Activated naive CD8-positive, alpha-beta T cell (primary cell): ENCODE measurements at regions not wholly inside any gene's neighbourhood (a gene's known extent, or its start where the extent isn't known, plus 50 kb on each side); places are given as distances from the start of the nearest gene placed in this dataset.

Experiments used
- H3K27ac Mint-ChIP-seq: one replicate; pipeline ENCODE4 v1.8.0; 2021; ENCODE audit warnings: mixed read lengths
- H3K27me3 Mint-ChIP-seq: one replicate; pipeline ENCODE4 v1.8.0; 2021; ENCODE audit warnings: mixed read lengths
- H3K36me3 Mint-ChIP-seq: one replicate; pipeline ENCODE4 v1.8.0; 2021; ENCODE audit warnings: mixed read lengths
- H3K4me1 Mint-ChIP-seq: one replicate; pipeline ENCODE4 v1.8.0; 2021; ENCODE audit warnings: low read depth, mixed read lengths
- H3K4me3 Mint-ChIP-seq: one replicate; pipeline ENCODE4 v1.8.0; 2021; ENCODE audit warnings: mild to moderate bottlenecking, mixed read lengths
- H3K9me3 Mint-ChIP-seq: one replicate; pipeline ENCODE4 v1.8.0; 2021; ENCODE audit warnings: low read depth, mixed read lengths

DNA sequence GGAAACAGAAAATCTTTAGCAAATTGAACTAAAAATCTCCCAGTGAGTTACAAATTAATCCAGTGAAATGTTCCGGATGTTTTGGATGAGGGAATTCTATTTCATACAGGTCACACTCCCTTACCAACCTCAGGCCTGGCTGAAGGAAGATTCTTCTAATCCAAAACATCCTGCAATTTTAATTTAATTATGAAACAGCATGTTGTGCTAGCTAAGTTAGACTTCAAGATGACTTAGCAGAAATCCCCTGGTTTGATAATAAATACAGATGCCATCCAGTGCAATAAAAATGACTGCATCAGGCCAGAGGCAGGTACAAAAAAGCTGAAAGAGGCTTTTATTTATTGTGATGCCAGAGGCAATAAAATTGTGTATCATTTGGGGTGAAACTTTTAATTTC lies 96.7 kb upstream of the CLDN10 start:
- Mint-ChIP-seq H3K9me3 (peaks cover 13% of the 10 kb centered on the region), H3K4me1 (peaks cover 19% of the 10 kb centered on the region), H3K36me3 (no peaks in the 10 kb centered on the region), H3K27me3 (peaks cover 1% of the 10 kb centered on the region), H3K27ac (no peak overlapping the region), H3K4me3 (no peak overlapping the region)

DNA sequence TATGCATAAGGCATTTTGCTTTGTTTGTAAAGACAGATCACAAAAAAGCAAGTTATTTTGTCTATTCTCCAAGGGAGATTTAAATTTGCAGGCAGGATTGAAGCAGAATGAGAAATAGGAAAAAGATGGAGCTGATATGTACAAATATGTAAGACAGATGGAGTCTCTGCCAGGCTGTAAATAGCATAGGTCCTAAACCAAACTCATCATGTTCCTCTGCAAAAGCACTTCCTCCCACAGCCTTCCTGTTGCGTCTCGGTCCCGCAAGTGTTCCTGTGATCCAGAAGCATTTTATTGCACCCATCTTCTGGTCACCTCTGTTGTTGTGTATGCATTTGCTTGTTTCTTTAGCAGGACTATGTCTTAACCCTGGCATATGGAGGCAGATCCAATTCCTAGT lies 95.7 kb upstream of the CLDN10 start:
- H3K4me3 Mint-ChIP-seq = peak overlapping the region; percentile 70
- peaks cover 19% of the 10 kb centered on the region for H3K4me1 Mint-ChIP-seq
- H3K36me3 Mint-ChIP-seq = no peaks in the 10 kb centered on the region
- peaks cover 13% of the 10 kb centered on the region for H3K9me3 Mint-ChIP-seq
- peaks cover 1% of the 10 kb centered on the region for H3K27me3 Mint-ChIP-seq
- no peak overlapping the region for H3K27ac Mint-ChIP-seq

DNA sequence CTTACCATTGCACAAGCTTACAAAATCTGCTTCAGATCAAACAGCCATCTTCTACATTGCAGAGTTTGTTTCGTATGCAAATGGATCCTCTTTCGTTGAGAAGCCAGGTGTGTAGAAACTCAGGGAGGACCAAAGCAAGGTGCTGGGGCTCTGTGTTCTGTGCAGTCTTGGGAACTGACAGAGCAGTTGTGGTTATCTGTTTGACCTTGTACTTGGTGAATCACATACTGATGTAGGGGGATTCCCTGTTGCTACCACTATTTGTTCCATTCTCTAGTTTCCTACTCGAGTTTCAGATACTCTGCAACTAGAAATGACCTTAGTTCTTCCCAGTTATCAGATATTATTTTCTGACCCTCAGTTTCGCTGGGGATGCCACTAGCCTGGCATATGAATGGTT lies 95.2 kb upstream of the CLDN10 start:
- Mint-ChIP-seq H3K36me3 (no peaks in the 10 kb centered on the region), H3K4me1 (peaks cover 19% of the 10 kb centered on the region), H3K27me3 (no peaks in the 10 kb centered on the region), H3K27ac (no peak overlapping the region), H3K9me3 (peaks cover 13% of the 10 kb centered on the region), H3K4me3 (peak overlapping the region; percentile 70)

DNA sequence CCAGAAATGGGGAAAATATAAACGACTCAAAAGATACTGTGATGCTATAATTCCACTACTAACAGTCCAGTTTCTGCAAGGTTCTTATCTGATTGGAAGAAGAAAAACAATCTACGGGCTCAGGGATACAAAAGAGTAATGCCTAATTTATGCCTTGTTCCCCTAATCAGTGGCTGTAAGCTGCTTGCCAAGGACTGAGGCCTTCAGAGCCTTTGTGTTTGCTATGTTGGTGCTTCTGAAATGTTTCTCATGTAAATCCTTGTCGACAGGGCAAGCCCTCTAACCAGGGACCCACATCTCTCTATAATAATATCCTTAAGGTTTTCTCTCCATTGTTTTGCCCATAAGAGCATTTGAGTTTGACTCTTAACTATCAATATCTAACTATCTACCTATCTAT lies 89.7 kb upstream of the CLDN10 start:
- no peak overlapping the region for H3K27ac Mint-ChIP-seq

DNA sequence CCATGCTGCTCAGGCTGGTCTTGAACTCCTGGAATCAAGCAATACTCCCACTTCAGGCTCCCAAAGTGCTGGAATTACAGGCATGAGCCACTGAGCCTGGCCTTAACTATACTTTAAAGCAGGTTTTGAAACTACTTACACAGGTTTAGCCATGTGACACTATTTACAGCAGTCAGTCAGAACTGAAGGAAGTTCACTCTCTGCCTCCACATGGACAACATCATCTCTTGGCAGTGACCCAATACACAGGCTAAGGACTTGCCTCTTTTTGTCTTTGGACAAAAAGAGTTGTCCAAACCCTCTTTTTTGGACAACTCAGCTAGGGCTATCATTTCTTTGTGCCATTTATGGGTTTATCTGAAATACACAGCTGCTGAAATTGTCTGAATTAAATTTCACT lies 89.0 kb upstream of the CLDN10 start:
- H3K36me3 Mint-ChIP-seq = no peaks in the 10 kb centered on the region
- peaks cover 13% of the 10 kb centered on the region for H3K9me3 Mint-ChIP-seq
- no peak overlapping the region for H3K4me3 Mint-ChIP-seq
- H3K27me3 Mint-ChIP-seq = no peaks in the 10 kb centered on the region
- no peaks in the 10 kb centered on the region for H3K4me1 Mint-ChIP-seq
- no peak overlapping the region for H3K27ac Mint-ChIP-seq

More for the DNA sequence above, 89.7 kb upstream of the CLDN10 start:
- Mint-ChIP-seq H3K4me1 (peaks cover 2% of the 10 kb centered on the region), H3K27me3 (no peaks in the 10 kb centered on the region), H3K36me3 (no peaks in the 10 kb centered on the region), H3K4me3 (no peak overlapping the region), H3K9me3 (peaks cover 13% of the 10 kb centered on the region)

DNA sequence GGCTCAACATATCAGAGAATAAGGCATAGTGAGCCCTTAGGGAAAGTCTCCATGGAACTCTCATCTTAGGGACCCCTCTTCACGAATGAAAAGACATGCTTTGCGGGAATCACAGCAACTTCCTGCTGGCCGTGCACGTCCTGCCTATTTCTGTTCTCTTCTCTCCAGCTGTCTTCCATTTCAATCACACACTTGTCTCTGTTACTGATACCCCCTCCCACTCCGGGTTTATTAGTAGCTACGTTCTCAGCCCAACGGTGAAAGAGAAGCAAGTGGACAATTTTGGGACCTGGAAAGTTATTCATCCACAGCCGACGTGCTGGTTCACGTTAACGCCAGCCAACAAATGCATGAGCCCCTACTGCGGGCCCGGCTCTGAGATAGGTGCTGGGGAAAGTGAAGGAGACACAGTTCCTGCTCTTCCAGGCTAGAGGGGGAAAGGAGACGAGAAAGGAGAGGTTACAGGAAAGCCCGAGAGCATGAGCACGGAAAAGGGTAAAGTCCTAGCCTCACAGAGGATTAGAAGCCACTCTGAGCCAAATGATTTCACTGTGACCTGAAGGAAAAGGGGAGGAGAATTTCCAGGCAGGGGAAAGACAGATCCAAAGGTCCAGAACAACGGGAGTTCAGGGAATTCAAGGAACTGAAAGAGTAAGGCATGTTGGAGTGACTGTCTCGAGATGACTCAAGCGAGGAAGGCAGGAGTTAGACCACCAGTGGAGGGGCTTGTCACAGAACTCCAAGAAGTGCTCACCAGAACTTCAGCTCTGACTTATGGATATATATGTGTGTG lies 81.8 kb upstream of the CLDN10 start:
- Mint-ChIP-seq H3K4me1 (no peaks in the 10 kb centered on the region), H3K36me3 (no peaks in the 10 kb centered on the region), H3K9me3 (no peaks in the 10 kb centered on the region), H3K27me3 (no peaks in the 10 kb centered on the region), H3K27ac (no peak overlapping the region), H3K4me3 (no peak overlapping the region)

DNA sequence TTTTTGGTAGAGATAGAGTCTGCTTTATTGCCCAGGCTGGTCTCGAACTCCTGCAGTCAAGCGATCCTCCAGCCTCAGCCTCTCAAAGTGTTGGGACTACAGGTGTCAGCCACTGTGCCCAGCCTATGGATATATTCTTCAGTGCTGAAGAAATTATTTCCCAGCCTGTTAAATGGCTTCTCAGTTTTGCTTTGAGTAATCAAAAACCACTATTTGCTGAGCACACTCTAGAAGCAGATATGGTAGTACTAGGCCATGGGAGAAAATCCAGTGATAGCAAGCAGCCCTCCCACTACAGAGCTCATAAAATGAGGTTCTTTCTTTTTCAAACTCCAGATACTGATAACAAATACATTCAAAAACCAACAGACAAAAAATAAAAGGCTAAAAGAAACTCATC lies 80.6 kb upstream of the CLDN10 start:
- no peaks in the 10 kb centered on the region for H3K4me1 Mint-ChIP-seq
- H3K27me3 Mint-ChIP-seq = no peaks in the 10 kb centered on the region
- no peak overlapping the region for H3K27ac Mint-ChIP-seq
- H3K4me3 Mint-ChIP-seq = no peak overlapping the region
- H3K36me3 Mint-ChIP-seq = no peaks in the 10 kb centered on the region
- no peaks in the 10 kb centered on the region for H3K9me3 Mint-ChIP-seq

DNA sequence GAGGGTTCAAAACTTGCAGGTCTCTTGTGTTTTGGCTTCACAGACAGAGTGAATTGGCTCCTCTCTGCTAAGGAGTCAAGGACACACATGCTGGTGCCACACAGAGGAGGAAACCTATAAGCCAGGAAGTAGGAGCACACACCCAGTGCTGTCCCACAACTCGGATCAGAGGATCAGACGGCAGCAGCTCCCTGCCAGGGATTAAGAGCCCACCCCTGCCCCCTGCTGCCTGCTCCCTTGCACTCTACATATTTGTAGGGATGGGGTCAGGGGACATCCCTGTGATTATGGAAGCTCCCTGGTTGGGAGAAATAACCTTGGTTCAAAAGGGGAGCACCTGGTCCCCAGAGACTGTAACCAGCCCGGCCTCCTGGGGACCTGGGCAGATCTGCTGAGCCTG lies 77.5 kb upstream of the CLDN10 start:
- Mint-ChIP-seq H3K9me3 (no peaks in the 10 kb centered on the region), H3K4me3 (no peak overlapping the region), H3K27me3 (no peaks in the 10 kb centered on the region), H3K27ac (no peak overlapping the region), H3K4me1 (peaks cover 2% of the 10 kb centered on the region), H3K36me3 (no peaks in the 10 kb centered on the region)

DNA sequence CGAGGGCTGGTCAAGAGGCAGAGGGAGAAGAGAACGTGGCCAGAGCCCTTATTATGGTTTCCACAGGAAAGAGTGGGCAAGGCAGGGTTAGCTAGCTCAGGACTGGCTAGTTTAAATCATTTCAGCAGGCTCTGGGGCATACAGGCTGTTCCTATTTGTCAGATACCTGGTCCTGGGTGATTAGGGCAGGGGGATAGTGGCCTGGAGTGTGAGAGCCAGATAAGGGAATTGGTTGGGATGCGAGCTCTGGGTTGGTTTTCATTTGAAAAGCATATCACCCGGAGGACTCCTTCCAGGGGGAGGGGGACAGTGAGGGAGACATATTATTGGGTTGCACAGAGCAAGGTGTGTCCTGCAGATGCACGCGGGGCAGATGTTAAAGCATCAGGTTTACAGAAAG lies 75.3 kb upstream of the CLDN10 start:
- Mint-ChIP-seq H3K27ac (no peak overlapping the region), H3K36me3 (no peaks in the 10 kb centered on the region), H3K4me3 (no peak overlapping the region), H3K4me1 (peaks cover 5% of the 10 kb centered on the region), H3K27me3 (no peaks in the 10 kb centered on the region), H3K9me3 (no peaks in the 10 kb centered on the region)

DNA sequence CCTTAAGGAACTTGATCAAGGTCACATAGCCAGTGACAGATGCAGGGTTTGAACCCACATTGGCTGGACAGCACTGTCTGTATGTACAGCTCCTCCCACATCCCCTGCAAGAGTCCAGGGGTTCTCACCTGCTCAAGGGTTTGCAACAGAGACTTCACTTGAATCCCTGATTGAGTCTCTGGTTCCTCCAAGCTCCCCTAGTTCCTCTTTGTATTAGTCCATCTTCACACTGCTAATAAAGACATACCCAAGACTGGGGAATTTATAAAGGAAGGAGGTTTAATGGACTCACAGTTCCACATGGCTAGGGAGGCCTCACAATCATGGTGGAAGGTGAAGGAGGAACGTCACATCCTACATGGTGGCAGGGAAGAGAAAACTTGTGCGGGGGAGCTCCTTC lies 72.8 kb upstream of the CLDN10 start:
- Mint-ChIP-seq H3K9me3 (no peaks in the 10 kb centered on the region), H3K4me1 (peaks cover 5% of the 10 kb centered on the region), H3K36me3 (no peaks in the 10 kb centered on the region), H3K27ac (no peak overlapping the region), H3K27me3 (no peaks in the 10 kb centered on the region), H3K4me3 (no peak overlapping the region)

DNA sequence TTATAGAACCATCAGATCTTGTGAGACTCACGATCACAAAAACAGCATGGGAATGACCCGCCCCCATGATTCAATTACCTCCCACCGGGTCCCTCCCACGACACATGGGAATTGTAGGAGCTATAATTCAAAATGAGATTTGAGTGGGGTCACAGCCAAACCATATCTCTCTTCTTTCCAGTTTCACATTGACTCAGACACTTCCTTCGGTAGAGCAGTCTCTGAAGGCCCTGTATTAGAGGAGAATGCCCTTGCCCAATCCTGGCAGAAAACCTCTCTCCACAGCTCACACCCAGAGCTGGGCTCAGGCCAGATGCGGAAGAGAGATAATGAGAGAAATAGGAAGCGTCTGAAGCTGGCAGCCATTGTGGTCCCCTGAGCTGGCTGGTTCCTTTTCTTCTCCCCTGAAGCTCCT lies 72.4 kb upstream of the CLDN10 start:
- Mint-ChIP-seq H3K36me3 (no peaks in the 10 kb centered on the region), H3K4me3 (no peak overlapping the region), H3K27me3 (no peaks in the 10 kb centered on the region), H3K4me1 (peaks cover 5% of the 10 kb centered on the region), H3K9me3 (no peaks in the 10 kb centered on the region), H3K27ac (no peak overlapping the region)

DNA sequence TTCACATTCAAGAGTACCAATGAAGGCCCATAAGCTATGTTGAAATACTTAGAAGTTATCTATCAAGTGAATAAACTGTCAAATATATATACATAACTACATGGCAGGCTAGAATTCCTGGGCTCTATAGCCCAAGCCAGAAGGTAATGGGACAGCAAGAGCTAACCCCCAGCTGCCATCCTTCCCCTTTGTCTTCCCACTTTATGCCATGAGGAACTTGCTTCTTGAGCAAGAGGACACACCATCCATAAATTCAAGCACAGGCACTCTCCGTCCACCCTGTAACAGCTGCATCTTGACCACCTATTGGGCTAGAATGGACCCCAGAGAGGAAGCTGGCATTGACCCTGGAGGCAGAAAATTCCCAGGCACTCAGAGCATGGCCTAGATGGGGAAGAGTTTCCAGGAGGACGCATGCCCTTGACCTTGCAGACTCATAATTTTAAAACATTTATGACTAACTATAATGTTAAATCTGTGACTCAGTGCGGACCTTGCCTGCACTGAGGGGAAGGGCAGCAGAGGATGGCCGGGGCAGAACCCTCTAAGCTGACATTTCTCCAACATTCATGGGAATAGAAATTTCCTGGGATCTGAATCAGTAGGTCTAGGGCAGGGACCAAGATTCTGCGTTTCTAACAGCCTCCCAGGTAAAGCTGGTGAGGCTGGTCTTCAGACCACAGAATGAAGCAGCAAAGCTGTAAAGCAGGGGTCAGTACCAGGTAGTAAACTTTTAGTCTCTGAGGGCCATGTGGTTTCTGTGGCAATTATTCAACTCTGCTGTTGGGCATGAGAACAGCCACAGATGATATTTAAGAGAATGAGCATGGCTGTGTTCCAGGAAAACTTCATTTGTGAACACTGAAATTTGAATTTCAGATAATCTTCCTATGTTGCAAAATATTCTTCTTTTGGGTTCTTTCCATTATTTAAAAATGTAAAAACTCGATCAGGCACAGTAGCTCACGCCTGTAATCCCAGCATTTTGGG lies 71.4 kb upstream of the CLDN10 start:
- Mint-ChIP-seq H3K27ac (no peak overlapping the region), H3K9me3 (no peaks in the 10 kb centered on the region), H3K27me3 (no peaks in the 10 kb centered on the region), H3K4me1 (peaks cover 5% of the 10 kb centered on the region), H3K4me3 (no peak overlapping the region), H3K36me3 (no peaks in the 10 kb centered on the region)

DNA sequence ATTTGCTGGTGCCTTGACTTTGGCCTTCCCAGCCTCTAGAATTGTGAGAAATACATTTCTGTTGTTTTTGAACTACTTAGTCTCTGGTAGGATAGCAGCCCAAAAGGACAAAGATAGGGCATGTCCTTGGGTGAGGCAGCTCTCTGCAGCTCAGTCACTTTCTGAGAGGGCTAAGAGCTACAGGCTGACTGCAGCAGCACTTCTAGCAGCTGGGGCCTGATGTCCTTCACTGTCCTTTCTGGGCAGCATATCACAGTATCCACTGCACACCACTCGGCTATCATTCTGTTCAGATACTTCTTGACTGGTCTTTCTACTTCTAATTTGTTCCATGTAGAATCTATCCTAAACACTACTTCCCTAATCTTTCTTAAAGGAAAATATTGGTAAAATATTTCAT lies 68.5 kb upstream of the CLDN10 start:
- Mint-ChIP-seq H3K9me3 (no peaks in the 10 kb centered on the region), H3K36me3 (no peaks in the 10 kb centered on the region), H3K27ac (no peak overlapping the region), H3K27me3 (no peaks in the 10 kb centered on the region), H3K4me1 (peaks cover 5% of the 10 kb centered on the region), H3K4me3 (no peak overlapping the region)

DNA sequence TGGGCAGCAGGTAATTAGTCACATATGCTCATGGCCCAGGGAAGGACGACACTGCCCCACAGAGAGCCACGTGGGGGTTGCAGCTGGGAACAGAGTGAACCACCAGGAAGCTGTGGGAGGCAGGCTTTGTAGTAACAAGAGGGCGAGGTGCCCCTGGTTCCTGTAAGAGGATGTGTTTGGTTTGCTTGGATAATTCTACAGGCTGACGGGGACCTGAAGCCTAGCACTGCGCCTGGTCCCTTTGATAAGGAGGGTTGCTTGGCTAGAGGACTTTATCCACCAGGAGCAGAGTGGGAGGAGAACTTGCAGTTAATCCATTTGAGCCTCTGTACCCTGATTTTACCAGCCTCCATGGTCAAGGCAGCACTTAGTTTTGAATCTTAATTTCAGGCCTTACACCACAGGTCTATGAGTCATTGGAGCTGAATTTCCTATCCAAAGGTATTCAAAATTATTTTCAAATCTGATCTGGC lies 67.4 kb upstream of the CLDN10 start:
- Mint-ChIP-seq H3K36me3 (peaks cover 1% of the 10 kb centered on the region), H3K4me3 (no peak overlapping the region), H3K27ac (no peak overlapping the region), H3K27me3 (no peaks in the 10 kb centered on the region), H3K4me1 (peaks cover 2% of the 10 kb centered on the region), H3K9me3 (no peaks in the 10 kb centered on the region)

DNA sequence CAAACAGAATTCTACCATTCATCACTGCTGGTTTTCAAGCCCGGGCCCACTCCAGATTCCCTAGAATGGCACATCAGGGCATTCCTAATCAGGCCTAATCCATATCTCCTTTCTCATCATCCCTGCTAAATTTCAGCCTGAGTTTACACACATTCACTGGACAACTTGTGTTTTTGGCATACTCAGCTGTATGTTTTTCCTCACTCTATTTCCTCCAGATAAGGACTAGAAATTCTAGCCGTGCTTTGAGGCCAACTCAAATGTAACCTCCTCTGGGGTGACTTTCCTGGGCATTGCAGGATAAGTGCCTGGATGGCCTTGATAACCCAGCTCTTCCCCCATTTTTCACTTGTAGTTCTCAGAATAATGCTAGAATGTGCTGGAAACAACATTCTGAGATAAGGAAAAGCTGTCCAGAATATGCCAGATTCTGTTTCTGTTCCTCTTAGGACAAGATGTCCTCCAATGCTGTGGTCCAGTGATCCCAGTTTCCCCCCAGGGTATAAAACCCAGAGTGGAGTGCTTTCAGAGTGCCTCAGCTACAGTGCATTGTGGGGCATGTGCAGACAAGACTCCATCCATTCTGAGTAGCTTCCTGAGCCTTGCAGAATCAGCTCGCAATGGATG lies 66.9 kb upstream of the CLDN10 start:
- Mint-ChIP-seq H3K27me3 (no peaks in the 10 kb centered on the region), H3K4me3 (no peak overlapping the region), H3K27ac (no peak overlapping the region), H3K4me1 (no peaks in the 10 kb centered on the region), H3K9me3 (no peaks in the 10 kb centered on the region), H3K36me3 (peaks cover 4% of the 10 kb centered on the region)
